ENCODE measurements at regions not wholly inside any gene's neighbourhood (a gene's known extent, or its start where the extent isn't known, plus 50 kb on each side); places are given as distances from the start of the nearest gene placed in this dataset.

DNA sequence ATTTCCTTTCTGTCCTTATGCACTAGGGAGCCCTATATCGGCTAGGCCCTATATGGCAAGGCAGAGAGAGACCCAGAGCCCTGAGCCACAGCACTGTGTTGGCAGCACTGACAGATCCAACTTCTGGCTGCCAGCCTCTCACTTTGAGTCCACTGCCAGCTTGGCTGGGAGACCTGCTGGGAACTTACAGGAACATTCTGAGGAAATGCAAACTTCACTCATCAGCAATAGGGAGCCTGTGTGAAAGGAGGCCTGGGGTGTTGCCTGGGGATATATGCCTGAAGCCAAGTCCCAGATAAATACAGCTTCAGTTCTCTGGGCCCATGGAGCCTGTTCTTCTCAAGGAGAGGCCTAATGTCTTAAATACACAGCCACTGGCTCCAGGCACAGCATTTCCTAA is 78.0 kb downstream of the ADRB2 start:
- H3K27me3 Mint-ChIP-seq (ENCODE audit: unreplicated experiment) = no peaks in the 10 kb centered on the region
- no peak overlapping the region for H3K27ac Mint-ChIP-seq (ENCODE audit: unreplicated experiment)
- peaks cover 5% of the 10 kb centered on the region for H3K4me1 Mint-ChIP-seq (ENCODE audit: low read depth, unreplicated experiment)
- no peaks in the 10 kb centered on the region for H3K9me3 Mint-ChIP-seq (ENCODE audit: unreplicated experiment)
- H3K4me3 Mint-ChIP-seq (ENCODE audit: unreplicated experiment) = no peak overlapping the region
- no peaks in the 10 kb centered on the region for H3K36me3 Mint-ChIP-seq (ENCODE audit: unreplicated experiment)
- no peak for DNase-seq
- TF ChIP-seq, protein P1, sequence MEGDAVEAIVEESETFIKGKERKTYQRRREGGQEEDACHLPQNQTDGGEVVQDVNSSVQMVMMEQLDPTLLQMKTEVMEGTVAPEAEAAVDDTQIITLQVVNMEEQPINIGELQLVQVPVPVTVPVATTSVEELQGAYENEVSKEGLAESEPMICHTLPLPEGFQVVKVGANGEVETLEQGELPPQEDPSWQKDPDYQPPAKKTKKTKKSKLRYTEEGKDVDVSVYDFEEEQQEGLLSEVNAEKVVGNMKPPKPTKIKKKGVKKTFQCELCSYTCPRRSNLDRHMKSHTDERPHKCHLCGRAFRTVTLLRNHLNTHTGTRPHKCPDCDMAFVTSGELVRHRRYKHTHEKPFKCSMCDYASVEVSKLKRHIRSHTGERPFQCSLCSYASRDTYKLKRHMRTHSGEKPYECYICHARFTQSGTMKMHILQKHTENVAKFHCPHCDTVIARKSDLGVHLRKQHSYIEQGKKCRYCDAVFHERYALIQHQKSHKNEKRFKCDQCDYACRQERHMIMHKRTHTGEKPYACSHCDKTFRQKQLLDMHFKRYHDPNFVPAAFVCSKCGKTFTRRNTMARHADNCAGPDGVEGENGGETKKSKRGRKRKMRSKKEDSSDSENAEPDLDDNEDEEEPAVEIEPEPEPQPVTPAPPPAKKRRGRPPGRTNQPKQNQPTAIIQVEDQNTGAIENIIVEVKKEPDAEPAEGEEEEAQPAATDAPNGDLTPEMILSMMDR (IDR thresholded peaks at IDR 0.05; ENCODE audit: partially characterized antibody, unreplicated experiment) = no peak

DNA sequence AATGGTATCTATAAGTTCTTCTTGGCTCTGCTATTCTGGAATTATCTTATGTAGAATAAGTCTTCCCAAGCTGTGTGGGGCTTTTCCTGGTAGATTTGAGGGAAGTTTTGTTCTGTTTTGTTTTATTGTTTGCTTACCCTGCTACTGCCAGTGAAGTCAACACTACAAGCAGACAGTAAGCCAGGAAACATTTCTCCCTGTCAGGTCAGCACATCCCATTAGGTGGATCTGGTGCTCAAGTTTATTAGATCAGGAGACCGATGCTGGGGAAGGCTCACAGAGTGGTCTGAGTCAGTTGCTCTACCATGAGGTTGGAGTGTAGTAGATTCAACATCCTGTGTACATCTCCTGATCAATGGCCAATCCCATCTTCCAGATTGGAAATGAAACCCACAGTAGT is 79.1 kb downstream of the ADRB2 start:
- Mint-ChIP-seq H3K36me3 (ENCODE audit: unreplicated experiment) (no peaks in the 10 kb centered on the region), H3K27ac (ENCODE audit: unreplicated experiment) (no peak overlapping the region), H3K9me3 (ENCODE audit: unreplicated experiment) (no peaks in the 10 kb centered on the region), H3K27me3 (ENCODE audit: unreplicated experiment) (no peaks in the 10 kb centered on the region), H3K4me3 (ENCODE audit: unreplicated experiment) (no peak overlapping the region), H3K4me1 (ENCODE audit: low read depth, unreplicated experiment) (peaks cover 5% of the 10 kb centered on the region)
- no peak for DNase-seq
- TF ChIP-seq, protein P1 (IDR thresholded peaks at IDR 0.05; ENCODE audit: partially characterized antibody, unreplicated experiment) = no peak

DNA sequence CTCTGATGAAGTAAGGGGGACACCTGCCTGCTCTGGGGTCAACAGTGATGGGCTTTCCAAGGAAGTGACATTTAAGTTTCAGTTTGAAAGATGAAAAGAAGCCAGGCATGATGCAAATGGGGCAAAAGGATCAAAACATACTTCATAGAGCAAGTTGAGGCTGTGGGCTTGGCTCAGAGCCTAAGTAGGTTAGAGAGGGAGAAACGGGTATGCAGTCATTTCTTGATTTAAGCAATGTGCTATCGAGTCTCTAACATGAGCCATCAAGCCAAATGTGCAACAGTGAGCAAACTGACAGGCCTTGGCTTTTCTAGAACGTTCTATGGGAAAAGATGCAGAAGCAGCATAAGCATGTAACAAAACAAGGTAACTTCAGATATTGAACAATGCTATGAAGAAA is 80.6 kb downstream of the ADRB2 start:
- TF ChIP-seq, protein P1 (IDR thresholded peaks at IDR 0.05; ENCODE audit: partially characterized antibody, unreplicated experiment) = no peak
- Mint-ChIP-seq H3K4me3 (ENCODE audit: unreplicated experiment) (no peak overlapping the region), H3K36me3 (ENCODE audit: unreplicated experiment) (no peaks in the 10 kb centered on the region), H3K27me3 (ENCODE audit: unreplicated experiment) (no peaks in the 10 kb centered on the region), H3K9me3 (ENCODE audit: unreplicated experiment) (no peaks in the 10 kb centered on the region), H3K4me1 (ENCODE audit: low read depth, unreplicated experiment) (peaks cover 5% of the 10 kb centered on the region), H3K27ac (ENCODE audit: unreplicated experiment) (no peak overlapping the region)
- no peak for DNase-seq

DNA sequence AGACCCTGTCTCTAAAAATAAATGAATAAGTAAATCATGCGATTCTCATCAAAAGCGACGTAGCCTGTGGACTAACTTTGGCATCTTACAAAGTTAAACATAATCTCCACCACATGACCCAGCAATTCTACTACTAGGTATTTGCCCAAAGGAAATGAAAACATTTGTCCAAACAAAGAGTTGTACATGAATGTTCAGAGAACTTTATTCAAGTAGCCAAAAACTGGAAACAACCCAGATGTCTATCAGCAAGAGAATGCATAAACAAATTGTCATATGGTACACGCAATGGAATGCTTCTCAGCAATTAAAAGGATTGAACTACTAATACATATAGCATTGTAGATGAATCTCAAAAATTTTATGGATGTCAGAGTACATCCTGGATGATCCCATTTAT is 82.6 kb downstream of the ADRB2 start:
- no peak overlapping the region for H3K27ac Mint-ChIP-seq (ENCODE audit: unreplicated experiment)
- no peak for DNase-seq
- TF ChIP-seq, protein P1 (IDR thresholded peaks at IDR 0.05; ENCODE audit: partially characterized antibody, unreplicated experiment) = no peak
- no peaks in the 10 kb centered on the region for H3K4me1 Mint-ChIP-seq (ENCODE audit: low read depth, unreplicated experiment)
- H3K36me3 Mint-ChIP-seq (ENCODE audit: unreplicated experiment) = no peaks in the 10 kb centered on the region
- H3K27me3 Mint-ChIP-seq (ENCODE audit: unreplicated experiment) = no peaks in the 10 kb centered on the region
- no peaks in the 10 kb centered on the region for H3K9me3 Mint-ChIP-seq (ENCODE audit: unreplicated experiment)
- H3K4me3 Mint-ChIP-seq (ENCODE audit: unreplicated experiment) = no peak overlapping the region

DNA sequence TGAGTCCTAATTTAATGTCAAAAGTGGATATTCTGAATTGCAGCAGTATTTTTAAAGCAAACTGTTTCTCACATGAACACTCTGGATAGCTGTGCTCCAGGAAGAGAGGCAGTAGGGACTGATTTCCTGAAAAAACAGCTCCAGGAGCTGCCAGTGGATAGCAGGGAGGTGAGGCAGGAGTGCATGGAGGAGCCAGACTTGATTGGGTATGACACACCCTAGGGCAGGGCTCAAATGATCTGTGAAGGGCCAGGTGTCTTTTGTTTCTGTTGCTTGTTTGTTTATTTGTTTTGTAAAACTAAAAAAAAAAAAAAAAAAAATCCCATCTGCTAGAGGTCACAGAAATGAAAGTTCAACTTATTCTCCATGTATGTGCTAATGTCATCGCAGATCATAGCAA is 83.4 kb downstream of the ADRB2 start:
- no peaks in the 10 kb centered on the region for H3K36me3 Mint-ChIP-seq (ENCODE audit: unreplicated experiment)
- TF ChIP-seq, protein P1 (IDR thresholded peaks at IDR 0.05; ENCODE audit: partially characterized antibody, unreplicated experiment) = no peak
- no peak for DNase-seq
- H3K27ac Mint-ChIP-seq (ENCODE audit: unreplicated experiment) = no peak overlapping the region
- H3K4me3 Mint-ChIP-seq (ENCODE audit: unreplicated experiment) = no peak overlapping the region
- no peaks in the 10 kb centered on the region for H3K4me1 Mint-ChIP-seq (ENCODE audit: low read depth, unreplicated experiment)
- no peaks in the 10 kb centered on the region for H3K27me3 Mint-ChIP-seq (ENCODE audit: unreplicated experiment)
- H3K9me3 Mint-ChIP-seq (ENCODE audit: unreplicated experiment) = no peaks in the 10 kb centered on the region
